RWPE1 (cell line): ENCODE measurements at regions not wholly inside any gene's neighbourhood (a gene's known extent, or its start where the extent isn't known, plus 50 kb on each side); places are given as distances from the start of the nearest gene placed in this dataset.

Experiments used
- CTCF ChIA-PET: fragments of 350-600 bp; sonication (Branson Sonifier 250); formaldehyde crosslinking; extraction: SDS; loops from one replicate; lab custom pipeline; 2021; lab: Yijun Ruan, JAX
- POLR2A ChIA-PET: fragments of 400-600 bp; formaldehyde crosslinking; extraction: SDS; loops from one replicate; lab custom pipeline; 2020; ENCODE audit warnings: antibody characterized with exemption; ENCODE audit not compliant: low non-redundant PET; lab: Yijun Ruan, JAX
- DNase-seq: peaks from one replicate; pipeline ENCODE4 v3.0.0; 2012; ENCODE audit warnings: low spot score
- H3K27ac ChIP-seq: fragments of 450-650 bp; 2 replicates; pipeline ENCODE4 v1.5.1; 2017
- TF ChIP-seq, protein P1 (sequence below): fragments of 450-650 bp; conservative IDR thresholded peaks from 2 replicates; pipeline ENCODE4 v1.5.1; 2017; ENCODE audit warnings: low read depth, mild to moderate bottlenecking

DNA sequence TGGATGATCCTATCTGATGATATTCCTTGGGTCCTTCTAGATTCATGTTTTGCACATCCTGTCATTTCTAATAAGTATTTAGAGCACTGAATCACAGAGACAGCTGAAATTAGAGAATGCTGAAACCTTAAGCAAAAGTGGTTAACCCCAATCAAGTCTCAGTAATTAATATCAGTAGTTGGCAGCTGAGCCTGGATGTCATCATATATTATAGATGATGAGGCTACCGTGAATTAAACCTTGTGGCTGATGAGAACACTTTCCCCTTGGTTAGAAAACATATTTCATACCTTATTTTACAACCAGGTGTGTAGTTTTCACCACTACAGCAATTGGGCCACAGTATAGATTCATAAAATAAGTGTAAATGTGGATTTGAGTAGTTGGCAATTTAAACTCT is 499.0 kb downstream of the PDGFC start:
- TF ChIP-seq, protein P1, sequence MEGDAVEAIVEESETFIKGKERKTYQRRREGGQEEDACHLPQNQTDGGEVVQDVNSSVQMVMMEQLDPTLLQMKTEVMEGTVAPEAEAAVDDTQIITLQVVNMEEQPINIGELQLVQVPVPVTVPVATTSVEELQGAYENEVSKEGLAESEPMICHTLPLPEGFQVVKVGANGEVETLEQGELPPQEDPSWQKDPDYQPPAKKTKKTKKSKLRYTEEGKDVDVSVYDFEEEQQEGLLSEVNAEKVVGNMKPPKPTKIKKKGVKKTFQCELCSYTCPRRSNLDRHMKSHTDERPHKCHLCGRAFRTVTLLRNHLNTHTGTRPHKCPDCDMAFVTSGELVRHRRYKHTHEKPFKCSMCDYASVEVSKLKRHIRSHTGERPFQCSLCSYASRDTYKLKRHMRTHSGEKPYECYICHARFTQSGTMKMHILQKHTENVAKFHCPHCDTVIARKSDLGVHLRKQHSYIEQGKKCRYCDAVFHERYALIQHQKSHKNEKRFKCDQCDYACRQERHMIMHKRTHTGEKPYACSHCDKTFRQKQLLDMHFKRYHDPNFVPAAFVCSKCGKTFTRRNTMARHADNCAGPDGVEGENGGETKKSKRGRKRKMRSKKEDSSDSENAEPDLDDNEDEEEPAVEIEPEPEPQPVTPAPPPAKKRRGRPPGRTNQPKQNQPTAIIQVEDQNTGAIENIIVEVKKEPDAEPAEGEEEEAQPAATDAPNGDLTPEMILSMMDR: no peak
- no peak for DNase-seq
- CTCF ChIA-PET: interaction anchor here (4.5 kb wide), 1 partner anchor 573 kb away, joined by 22 read pairs; no protein-coding TSS in a partner anchor
- POLR2A ChIA-PET: no interaction called here
- no peak overlapping the region for H3K27ac ChIP-seq

DNA sequence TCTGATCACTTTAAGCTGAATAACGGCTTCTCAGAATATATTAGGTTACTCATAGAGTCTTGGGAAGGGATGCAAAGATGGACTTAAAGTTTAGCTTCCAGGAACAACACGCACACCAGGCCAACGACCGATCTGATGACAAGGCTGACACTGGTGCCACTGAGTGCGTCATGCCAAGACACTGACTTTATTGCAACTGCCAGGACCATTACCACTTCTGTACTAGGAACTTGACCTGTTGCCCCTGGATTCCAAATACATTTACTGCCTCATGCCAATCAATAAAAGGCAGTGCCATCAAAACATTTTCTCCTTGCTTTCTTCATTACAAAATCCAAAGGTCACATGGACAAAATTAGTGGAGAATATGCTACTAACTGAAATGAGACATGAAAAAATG is 505.9 kb upstream of the CTSO start:
- ChIA-PET CTCF (interaction anchor here (0.6 kb wide), 1 partner anchor 1519 kb away, joined by 3 read pairs; no protein-coding TSS in a partner anchor), POLR2A (no interaction called here)
- TF ChIP-seq, protein P1: no peak
- DNase-seq: no peak
- no peak overlapping the region for H3K27ac ChIP-seq

DNA sequence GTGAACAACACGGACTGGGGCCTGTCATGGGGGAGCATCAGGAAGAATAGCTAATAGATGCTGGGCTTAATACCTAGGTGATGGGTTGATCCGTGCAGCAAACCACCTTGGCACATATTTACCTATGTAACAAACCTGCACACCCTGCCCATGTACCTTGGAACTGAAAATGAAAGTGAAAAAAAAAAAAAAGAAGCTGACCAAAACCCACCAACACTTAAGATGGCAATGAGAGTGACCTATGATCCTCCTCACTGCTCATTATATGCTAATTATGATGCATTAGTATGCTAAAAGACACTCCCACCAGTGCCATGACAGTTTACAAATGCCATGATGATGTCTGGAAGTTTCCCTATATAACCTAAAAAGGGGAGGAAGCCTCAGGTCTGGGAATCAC is 503.2 kb upstream of the CTSO start:
- ChIA-PET POLR2A (no interaction called here), CTCF (no interaction called here)

DNA sequence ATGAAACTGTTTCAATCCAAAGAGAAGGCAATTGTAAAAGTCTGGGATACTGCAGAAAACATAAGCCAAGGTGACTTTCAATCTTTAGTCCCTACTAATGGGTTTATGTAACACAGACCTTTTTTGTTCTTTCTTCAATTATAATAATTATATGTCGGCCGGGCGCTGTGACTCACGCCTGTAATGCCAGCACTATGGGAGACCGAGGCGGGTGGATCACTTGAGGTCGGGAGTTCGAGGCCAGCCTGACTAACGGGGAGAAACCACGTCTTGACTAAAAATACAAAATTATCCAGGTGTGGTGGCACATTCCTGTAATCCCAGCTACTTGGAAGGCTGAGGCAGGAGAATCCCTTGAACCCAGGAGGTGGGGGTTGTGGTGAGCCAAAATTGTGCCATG is 489.8 kb upstream of the CTSO start:
- DNase-seq: no peak
- no peak overlapping the region for H3K27ac ChIP-seq
- TF ChIP-seq, protein P1: no peak
- ChIA-PET CTCF (interaction anchor here (0.7 kb wide), 1 partner anchor 275 kb away, joined by 3 read pairs; no protein-coding TSS in a partner anchor), POLR2A (no interaction called here)

More for the DNA sequence above, 503.2 kb upstream of the CTSO start:
- no peak for DNase-seq
- no peak overlapping the region for H3K27ac ChIP-seq
- TF ChIP-seq, protein P1: no peak

DNA sequence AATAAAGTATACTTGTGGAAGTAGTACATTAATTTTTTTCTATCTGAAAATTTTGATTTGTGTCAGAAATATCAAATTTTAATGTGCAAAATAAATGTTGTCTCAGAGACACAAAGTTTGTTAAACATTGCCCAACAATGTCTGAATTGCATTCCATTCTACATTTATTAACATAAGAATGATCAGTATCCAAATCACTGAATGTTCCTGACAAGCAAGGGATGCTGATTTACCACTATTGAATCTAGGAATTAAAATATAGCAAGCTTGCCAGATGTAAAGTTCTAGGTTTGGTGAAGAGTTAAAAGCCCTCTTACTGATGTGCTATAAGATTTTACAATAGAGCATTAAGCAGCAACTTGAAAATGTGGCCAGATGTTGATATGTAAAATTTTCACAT is 489.2 kb upstream of the CTSO start:
- ChIA-PET POLR2A (no interaction called here), CTCF (no interaction called here)
- TF ChIP-seq, protein P1: no peak
- no peak for DNase-seq
- no peak overlapping the region for H3K27ac ChIP-seq

DNA sequence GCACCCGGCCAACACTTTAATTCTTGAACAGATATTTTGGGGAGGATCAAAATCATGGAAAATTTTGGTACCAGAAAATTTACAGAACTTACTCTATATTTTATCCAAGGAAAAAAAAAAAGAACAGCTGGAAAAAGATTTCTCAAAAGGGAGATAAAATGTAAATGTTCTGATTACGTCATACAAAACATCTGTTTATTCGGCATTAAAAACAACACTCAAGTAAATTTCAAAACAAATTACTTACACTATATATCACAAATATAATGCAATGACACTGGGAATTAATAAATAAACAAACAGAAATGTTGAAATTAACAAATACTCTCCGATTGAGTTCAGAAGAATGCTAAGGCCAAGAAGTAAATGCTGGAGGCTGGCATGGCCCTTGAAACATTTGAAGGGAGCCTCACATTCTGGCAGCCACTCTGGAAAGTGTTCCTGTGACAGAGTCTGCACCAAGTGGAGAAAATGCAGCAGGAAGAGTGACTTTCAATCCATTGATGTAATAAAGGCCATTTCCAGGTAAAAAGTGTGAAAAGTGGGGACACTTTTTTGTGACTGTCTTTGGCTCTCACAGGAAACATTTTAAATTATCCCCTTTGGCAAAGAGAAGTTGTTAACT is 486.0 kb upstream of the CTSO start:
- TF ChIP-seq, protein P1: no peak
- DNase-seq: no peak
- H3K27ac ChIP-seq: no peak overlapping the region
- ChIA-PET POLR2A (no interaction called here), CTCF (interaction anchor here (0.7 kb wide), 1 partner anchor 384 kb away, joined by 5 read pairs; no protein-coding TSS in a partner anchor)
